ENCODE measurements at regions not wholly inside any gene's neighbourhood (a gene's known extent, or its start where the extent isn't known, plus 50 kb on each side); places are given as distances from the start of the nearest gene placed in this dataset.
"Not testable (repeated sequence)": the region's sequence is repeated elsewhere in the genome, so short reads cannot be mapped to it uniquely, and the experiment has no call there.

DNA sequence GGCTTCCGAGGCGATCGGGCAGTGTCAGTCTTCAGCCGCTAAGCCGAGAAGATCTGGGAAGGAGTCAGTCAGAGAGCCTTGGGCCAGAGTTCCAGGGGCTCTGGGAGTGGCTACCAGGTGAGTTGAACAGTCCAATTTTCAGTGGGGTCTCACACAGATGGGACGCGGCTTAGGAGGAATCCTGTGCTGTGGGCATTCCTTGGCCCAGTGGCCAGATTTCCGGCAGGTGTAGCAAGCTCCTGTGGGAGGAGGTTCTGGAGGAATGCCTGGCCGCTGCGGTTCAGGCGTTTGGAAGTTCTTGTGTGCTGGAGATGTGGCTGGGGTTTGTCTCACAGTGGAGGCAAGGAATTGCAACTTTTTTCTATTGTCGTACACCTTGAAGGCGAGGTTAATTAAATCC lies 761.5 kb upstream of the CTNND2 start:
- not testable (repeated sequence) for TF ChIP-seq ZNF274 (IDR thresholded peaks at IDR 0.05; ENCODE audit: low read depth, low read length); YY1 (IDR thresholded peaks at IDR 0.05; ENCODE audit: insufficient read depth, insufficient read length)

All from NT2/D1 (cell line).